Glutamatergic neuron (in vitro differentiated cells): ENCODE measurements at regions not wholly inside any gene's neighbourhood (a gene's known extent, or its start where the extent isn't known, plus 50 kb on each side); places are given as distances from the start of the nearest gene placed in this dataset.

Experiments used
- DNase-seq: peaks from one replicate; pipeline ENCODE4 v3.0.0; 2022
- H3K27ac Mint-ChIP-seq: one replicate; pipeline ENCODE4 v1.8.0; 2020; ENCODE audit warnings: mild to moderate bottlenecking, mixed read lengths, inconsistent platforms; ENCODE audit not compliant: unreplicated experiment
- H3K27me3 Mint-ChIP-seq: one replicate; pipeline ENCODE4 v1.8.0; 2020; ENCODE audit warnings: mild to moderate bottlenecking, moderate library complexity, mixed read lengths, inconsistent platforms; ENCODE audit not compliant: unreplicated experiment
- H3K36me3 Mint-ChIP-seq: one replicate; pipeline ENCODE4 v1.8.0; 2020; ENCODE audit warnings: mild to moderate bottlenecking, mixed read lengths, inconsistent platforms; ENCODE audit not compliant: unreplicated experiment
- H3K4me1 Mint-ChIP-seq: one replicate; pipeline ENCODE4 v1.8.0; 2020; ENCODE audit warnings: mild to moderate bottlenecking, low read depth, mixed read lengths, inconsistent platforms; ENCODE audit not compliant: unreplicated experiment
- H3K4me3 Mint-ChIP-seq: one replicate; pipeline ENCODE4 v1.8.0; 2020; ENCODE audit warnings: mild to moderate bottlenecking, mixed read lengths, inconsistent platforms; ENCODE audit not compliant: unreplicated experiment
- H3K9me3 Mint-ChIP-seq: one replicate; pipeline ENCODE4 v1.8.0; 2020; ENCODE audit warnings: mild to moderate bottlenecking, moderate library complexity, mixed read lengths, inconsistent platforms; ENCODE audit not compliant: unreplicated experiment
- TF ChIP-seq, protein P1 (sequence below): fragments of 200-600 bp; sonication (generic); IDR thresholded peaks from one replicate; pipeline ENCODE4 v1.5.0; 2021; ENCODE audit not compliant: partially characterized antibody, unreplicated experiment

DNA sequence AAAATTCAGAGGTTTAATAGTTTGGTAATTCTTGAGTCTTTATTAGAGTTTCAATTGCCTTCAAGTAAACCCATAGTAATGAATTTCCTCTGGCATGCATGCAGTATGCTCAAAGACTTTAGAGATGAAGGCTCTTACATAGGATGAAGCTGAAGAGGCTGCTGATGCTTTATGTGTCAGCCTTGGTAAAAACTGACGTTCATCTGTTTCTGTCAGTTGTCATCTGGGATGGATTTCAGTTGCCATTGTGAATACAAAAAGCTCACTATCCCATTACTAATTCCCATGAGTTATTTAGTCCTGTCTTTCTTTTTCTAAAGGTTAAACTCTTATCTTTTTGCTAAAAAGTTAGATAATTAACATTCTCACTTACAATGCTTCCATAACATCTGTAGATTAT lies 136.9 kb upstream of the GBE1 start:
- no peaks in the 10 kb centered on the region for H3K27me3 Mint-ChIP-seq

GRCh38 chr3:81894598-81894997 lies 133.2 kb upstream of the GBE1 start:
- no peaks in the 10 kb centered on the region for H3K9me3 Mint-ChIP-seq
- H3K27me3 Mint-ChIP-seq, result no peaks in the 10 kb centered on the region
- TF ChIP-seq, protein P1, sequence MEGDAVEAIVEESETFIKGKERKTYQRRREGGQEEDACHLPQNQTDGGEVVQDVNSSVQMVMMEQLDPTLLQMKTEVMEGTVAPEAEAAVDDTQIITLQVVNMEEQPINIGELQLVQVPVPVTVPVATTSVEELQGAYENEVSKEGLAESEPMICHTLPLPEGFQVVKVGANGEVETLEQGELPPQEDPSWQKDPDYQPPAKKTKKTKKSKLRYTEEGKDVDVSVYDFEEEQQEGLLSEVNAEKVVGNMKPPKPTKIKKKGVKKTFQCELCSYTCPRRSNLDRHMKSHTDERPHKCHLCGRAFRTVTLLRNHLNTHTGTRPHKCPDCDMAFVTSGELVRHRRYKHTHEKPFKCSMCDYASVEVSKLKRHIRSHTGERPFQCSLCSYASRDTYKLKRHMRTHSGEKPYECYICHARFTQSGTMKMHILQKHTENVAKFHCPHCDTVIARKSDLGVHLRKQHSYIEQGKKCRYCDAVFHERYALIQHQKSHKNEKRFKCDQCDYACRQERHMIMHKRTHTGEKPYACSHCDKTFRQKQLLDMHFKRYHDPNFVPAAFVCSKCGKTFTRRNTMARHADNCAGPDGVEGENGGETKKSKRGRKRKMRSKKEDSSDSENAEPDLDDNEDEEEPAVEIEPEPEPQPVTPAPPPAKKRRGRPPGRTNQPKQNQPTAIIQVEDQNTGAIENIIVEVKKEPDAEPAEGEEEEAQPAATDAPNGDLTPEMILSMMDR, result no peak
- no peaks in the 10 kb centered on the region for H3K36me3 Mint-ChIP-seq
- no peak overlapping the region for H3K4me3 Mint-ChIP-seq
- H3K4me1 Mint-ChIP-seq, result no peaks in the 10 kb centered on the region
- H3K27ac Mint-ChIP-seq, result no peak overlapping the region
- no peak for DNase-seq

More for the DNA sequence above, 136.9 kb upstream of the GBE1 start:
- Mint-ChIP-seq H3K9me3 (no peaks in the 10 kb centered on the region), H3K4me1 (peaks cover 3% of the 10 kb centered on the region), H3K4me3 (no peak overlapping the region), H3K36me3 (no peaks in the 10 kb centered on the region), H3K27ac (no peak overlapping the region)
- DNase-seq, result no peak
- TF ChIP-seq, protein P1, result no peak

GRCh38 chr3:81891055-81891895 lies 129.8 kb upstream of the GBE1 start:
- no peak for DNase-seq
- no peak overlapping the region for H3K27ac Mint-ChIP-seq
- TF ChIP-seq, protein P1, result no peak
- no peak overlapping the region for H3K4me3 Mint-ChIP-seq
- no peaks in the 10 kb centered on the region for H3K4me1 Mint-ChIP-seq
- no peaks in the 10 kb centered on the region for H3K9me3 Mint-ChIP-seq
- H3K27me3 Mint-ChIP-seq, result peaks cover 2% of the 10 kb centered on the region
- no peaks in the 10 kb centered on the region for H3K36me3 Mint-ChIP-seq

DNA sequence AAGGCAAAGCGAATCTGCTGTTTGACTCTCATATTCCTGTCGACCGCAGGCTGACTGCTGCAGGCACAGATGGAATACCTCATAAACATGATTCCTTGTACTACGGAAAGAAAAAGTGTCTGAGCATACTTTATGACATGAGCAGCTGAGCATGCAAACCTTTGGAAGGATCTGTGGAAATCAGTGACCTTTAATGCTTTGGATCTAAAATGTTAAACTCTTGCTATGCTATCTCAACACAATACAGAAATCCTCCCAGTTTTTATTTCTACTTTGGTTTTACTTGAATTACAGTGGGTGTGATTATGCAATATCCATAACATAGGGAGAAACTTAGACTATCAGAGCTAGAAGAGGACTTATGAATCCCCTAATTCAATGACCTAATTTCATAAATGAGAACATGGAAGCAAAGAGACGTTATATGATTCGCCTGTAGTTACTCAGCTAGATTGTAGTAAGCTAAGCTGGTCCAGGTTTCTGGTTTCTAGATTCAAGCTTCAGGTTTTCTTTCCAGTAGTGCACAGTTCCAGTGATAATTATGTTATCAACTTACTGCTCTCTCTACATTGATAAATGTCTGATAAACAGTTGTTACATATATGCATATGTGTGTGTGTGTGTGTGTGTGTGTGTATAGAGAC lies 127.6 kb upstream of the GBE1 start:
- no peak overlapping the region for H3K4me3 Mint-ChIP-seq
- TF ChIP-seq, protein P1, result no peak
- no peaks in the 10 kb centered on the region for H3K4me1 Mint-ChIP-seq
- H3K27ac Mint-ChIP-seq, result no peak overlapping the region
- no peaks in the 10 kb centered on the region for H3K9me3 Mint-ChIP-seq
- H3K27me3 Mint-ChIP-seq, result peaks cover 2% of the 10 kb centered on the region
- no peak for DNase-seq
- H3K36me3 Mint-ChIP-seq, result no peaks in the 10 kb centered on the region

- no peak for DNase-seq
- no peaks in the 10 kb centered on the region for H3K9me3 Mint-ChIP-seq
- H3K27ac Mint-ChIP-seq, result no peak overlapping the region
- H3K27me3 Mint-ChIP-seq, result peaks cover 2% of the 10 kb centered on the region
- H3K4me3 Mint-ChIP-seq, result no peak overlapping the region
- no peaks in the 10 kb centered on the region for H3K4me1 Mint-ChIP-seq
- no peaks in the 10 kb centered on the region for H3K36me3 Mint-ChIP-seq
- TF ChIP-seq, protein P1, result no peak
These were observed 126.0 kb upstream of the GBE1 start for GRCh38 chr3:81887448-81887847.
